T-cell (primary cell): ENCODE measurements at regions not wholly inside any gene's neighbourhood (a gene's known extent, or its start where the extent isn't known, plus 50 kb on each side); places are given as distances from the start of the nearest gene placed in this dataset.

Experiments used
- ATAC-seq, 4 experiments: fragments of 200-7000 bp in 3 of 4; fragments of 150-1000 bp in 1 of 4; cut with Tn5 transposase; replicated peaks in 1 of 4; 1 replicate in 3 of 4; 2 replicates in 1 of 4; pipeline ENCODE4 v1.10.0; 2021; ENCODE audit warnings: moderate library complexity in 3 of 4, mild to moderate bottlenecking in 2 of 4, moderate number of reproducible peaks in 1 of 4
- CTCF ChIA-PET, 2 donors: fragments of 300-600 bp; sonication (Branson Sonifier 250); formaldehyde crosslinking; loops; one replicate each; lab custom pipeline; 2022; ENCODE audit warnings: antibody characterized with exemption in 2 of 2; lab: Charles Lee
- POLR2A ChIA-PET, 2 donors: fragments of 300-600 bp; sonication (Branson Sonifier 250); formaldehyde crosslinking; loops; one replicate each; lab custom pipeline; 2022; ENCODE audit warnings: antibody characterized with exemption in 2 of 2; lab: Charles Lee
- DNase-seq, 35 experiments: peaks; one replicate each; pipeline versions ENCODE4 v3.0.0 to v3.0.0-alpha.2; 2013 to 2023
- H3K27ac ChIP-seq: one replicate; pipeline ENCODE4 v1.5.1; 2013; ENCODE audit warnings: low read length
- H3K27me3 ChIP-seq, 2 experiments: replicated peaks in 1 of 2; 1 replicate in 1 of 2; 2 replicates in 1 of 2; pipeline versions ENCODE4 v1.6.1 to v1.7.0; 2013; ENCODE audit warnings: low read length in 1 of 2, mixed read lengths in 1 of 2; ENCODE audit not compliant: control insufficient read depth in 2 of 2, insufficient read depth in 2 of 2; ENCODE audit errors: extremely low read depth in 1 of 2
- H3K36me3 ChIP-seq, 2 donors: 1 replicate in 1 of 2; 2 replicates in 1 of 2; pipeline versions ENCODE4 v1.6.1 to v1.7.0; 2013; ENCODE audit warnings: low read length in 1 of 2; ENCODE audit not compliant: control insufficient read depth in 2 of 2, insufficient read depth in 1 of 2; ENCODE audit errors: extremely low read depth in 1 of 2
- H3K4me1 ChIP-seq, 2 experiments: 1 replicate in 1 of 2; 2 replicates in 1 of 2; pipeline versions ENCODE4 v1.6.1 to v1.7.0; 2013; ENCODE audit warnings: low read length in 2 of 2, mixed read lengths in 1 of 2; ENCODE audit not compliant: insufficient read depth in 2 of 2, control insufficient read depth in 1 of 2; ENCODE audit errors: extremely low read depth in 1 of 2
- H3K4me3 ChIP-seq, 2 donors: 1 replicate in 1 of 2; 2 replicates in 1 of 2; pipeline versions ENCODE4 v1.5.1 to v1.7.0; 2013; ENCODE audit warnings: mild to moderate bottlenecking in 2 of 2, low read length in 1 of 2, moderate library complexity in 1 of 2; ENCODE audit not compliant: control insufficient read depth in 1 of 2; ENCODE audit errors: extremely low read depth in 1 of 2
- H3K9me3 ChIP-seq: 2 replicates; pipeline ENCODE4 v1.7.0; 2013
- H3K27ac Mint-ChIP-seq, 2 donors: one replicate each; pipeline ENCODE4 v1.8.0; 2020 to 2021; ENCODE audit warnings: mild to moderate bottlenecking in 2 of 2, mixed read lengths in 2 of 2
- H3K27me3 Mint-ChIP-seq, 2 donors: one replicate each; pipeline ENCODE4 v1.8.0; 2021 to 2022; ENCODE audit warnings: mixed read lengths in 2 of 2
- H3K36me3 Mint-ChIP-seq: one replicate; pipeline ENCODE4 v1.8.0; 2021; ENCODE audit warnings: mixed read lengths
- H3K4me1 Mint-ChIP-seq, 3 donors: one replicate each; pipeline ENCODE4 v1.8.0; 2020 to 2022; ENCODE audit warnings: mixed read lengths in 3 of 3, mild to moderate bottlenecking in 1 of 3
- H3K4me3 Mint-ChIP-seq, 3 donors: one replicate each; pipeline ENCODE4 v1.8.0; 2020 to 2022; ENCODE audit warnings: mild to moderate bottlenecking in 3 of 3, mixed read lengths in 3 of 3, moderate library complexity in 3 of 3
- H3K9me3 Mint-ChIP-seq, 3 donors: one replicate each; pipeline ENCODE4 v1.8.0; 2020 to 2022; ENCODE audit warnings: mixed read lengths in 3 of 3
- WGBS: methylation state at CpG from one replicate; pipeline ENCODE4 v1.1.5; 2013; ENCODE audit warnings: missing lambda C conversion rate; ENCODE audit not compliant: insufficient coverage; 5-methylcytosine and 5-hydroxymethylcytosine counted together

DNA sequence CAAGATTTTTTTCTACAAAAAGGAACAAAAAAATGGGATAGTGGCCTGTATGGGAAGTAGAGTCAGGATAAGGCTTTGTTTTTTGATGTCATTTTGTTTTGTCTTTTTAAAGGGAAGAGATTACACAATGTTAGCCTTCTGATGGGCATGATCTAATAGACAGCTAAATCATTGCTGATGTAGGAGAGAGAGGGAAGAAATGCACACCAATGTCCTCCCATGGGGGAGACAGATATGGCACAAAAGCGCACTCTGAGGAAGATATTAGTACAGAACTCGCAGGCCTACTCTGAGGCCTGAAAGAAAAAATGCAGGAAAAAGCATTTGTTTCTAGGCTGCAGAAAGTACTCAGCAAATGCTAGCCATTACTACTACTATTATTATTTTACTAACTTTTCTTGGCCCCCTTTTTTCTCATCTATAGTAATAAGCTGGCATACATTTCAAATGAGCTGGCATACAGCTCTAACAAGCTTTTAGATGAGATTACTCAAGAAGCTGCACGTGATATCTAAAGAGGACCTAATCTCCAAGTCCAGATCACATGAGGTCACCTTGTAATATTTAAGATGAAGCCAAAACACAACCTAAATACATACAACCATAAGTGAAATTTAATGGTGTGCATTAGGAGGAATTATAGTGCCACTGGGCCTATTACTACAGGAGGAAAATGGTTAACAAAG is 269.4 kb upstream of the TANK start:
- H3K27me3 Mint-ChIP-seq: no peaks in the 10 kb centered on the region
- Histone ChIP-seq H3K27me3 (no peaks in the 10 kb centered on the region), H3K27ac (no peak overlapping the region), H3K4me1 (no peaks in the 10 kb centered on the region), H3K9me3 (no peaks in the 10 kb centered on the region), H3K36me3 (no peaks in the 10 kb centered on the region), H3K4me3 (no peak overlapping the region)
- H3K4me3 Mint-ChIP-seq: no peak overlapping the region
- H3K4me1 Mint-ChIP-seq: no peaks in the 10 kb centered on the region
- DNase-seq: no peak
- ChIA-PET POLR2A (no interaction called here), CTCF (interaction anchor here in 1 of 2 donors (0.7 kb wide), 1 partner anchor 10 kb away, joined by 3 read pairs; no protein-coding TSS in a partner anchor)
- 86% methylated on average over 1 of the region's 3 CpGs for WGBS
- H3K36me3 Mint-ChIP-seq: no peaks in the 10 kb centered on the region
- no peak overlapping the region for H3K27ac Mint-ChIP-seq
- no peak for ATAC-seq
- H3K9me3 Mint-ChIP-seq: no peaks in the 10 kb centered on the region

DNA sequence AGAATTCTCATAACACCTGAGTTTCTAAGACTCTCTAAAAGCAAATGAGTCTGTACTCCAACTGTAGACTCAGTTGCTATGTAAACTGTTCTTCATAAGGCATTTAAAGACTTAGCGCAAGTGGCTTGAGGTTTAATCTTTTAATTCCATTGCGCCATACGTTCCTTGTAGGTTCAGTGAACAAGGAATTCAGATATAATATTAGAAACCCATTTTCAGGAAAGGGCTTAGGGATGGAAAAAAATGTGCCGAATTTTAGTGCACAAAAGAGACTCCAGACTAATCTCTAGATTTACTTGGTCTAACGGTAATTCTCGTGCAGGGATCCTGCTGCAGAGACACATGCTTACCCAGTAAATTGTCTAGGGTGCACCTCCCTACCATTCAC is 268.9 kb upstream of the TANK start:
- no peaks in the 10 kb centered on the region for H3K9me3 ChIP-seq
- no peak overlapping the region for H3K4me3 Mint-ChIP-seq
- POLR2A ChIA-PET: no interaction called here
- no peaks in the 10 kb centered on the region for H3K27me3 ChIP-seq
- no peak overlapping the region for H3K4me3 ChIP-seq
- no peaks in the 10 kb centered on the region for H3K9me3 Mint-ChIP-seq
- no peaks in the 10 kb centered on the region for H3K36me3 ChIP-seq
- WGBS: no CpG with 5 or more reads among the region's 6 CpGs
- no peaks in the 10 kb centered on the region for H3K4me1 Mint-ChIP-seq
- no peak overlapping the region for H3K27ac ChIP-seq
- H3K36me3 Mint-ChIP-seq: no peaks in the 10 kb centered on the region
- CTCF ChIA-PET: no interaction called here
- DNase-seq (no peak), ATAC-seq (no peak)
- H3K27me3 Mint-ChIP-seq: no peaks in the 10 kb centered on the region
- no peak overlapping the region for H3K27ac Mint-ChIP-seq
- H3K4me1 ChIP-seq: no peaks in the 10 kb centered on the region

DNA sequence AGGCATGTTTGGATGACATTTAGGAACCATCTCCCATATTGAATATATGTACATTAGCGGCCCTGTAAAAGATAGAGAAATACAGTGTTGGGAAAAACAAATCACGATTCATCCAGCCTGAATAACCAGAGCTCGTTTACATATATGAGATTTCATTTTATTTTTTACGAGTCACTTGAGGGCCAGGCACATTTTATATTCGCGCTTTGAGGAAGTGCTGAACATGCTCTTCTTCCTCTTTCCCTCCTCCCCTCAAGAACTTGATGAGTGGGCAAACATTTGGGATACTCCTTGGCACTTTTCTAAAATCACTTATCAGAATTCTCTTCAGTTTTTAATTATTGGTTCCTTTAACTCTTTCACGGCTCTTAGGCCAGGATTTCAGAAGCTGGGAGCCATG is 268.0 kb upstream of the TANK start:
- ATAC-seq: no peak
- no peak overlapping the region for H3K4me3 Mint-ChIP-seq
- Histone ChIP-seq H3K27ac (no peak overlapping the region), H3K4me1 (no peaks in the 10 kb centered on the region), H3K27me3 (no peaks in the 10 kb centered on the region), H3K9me3 (no peaks in the 10 kb centered on the region), H3K36me3 (no peaks in the 10 kb centered on the region), H3K4me3 (no peak overlapping the region)
- CTCF ChIA-PET: no interaction called here
- DNase-seq: no peak
- H3K4me1 Mint-ChIP-seq: no peaks in the 10 kb centered on the region
- H3K27me3 Mint-ChIP-seq: no peaks in the 10 kb centered on the region
- WGBS: 94% methylated on average over 3 of the region's 7 CpGs
- H3K36me3 Mint-ChIP-seq: no peaks in the 10 kb centered on the region
- POLR2A ChIA-PET: no interaction called here
- H3K27ac Mint-ChIP-seq: no peak overlapping the region
- H3K9me3 Mint-ChIP-seq: no peaks in the 10 kb centered on the region

DNA sequence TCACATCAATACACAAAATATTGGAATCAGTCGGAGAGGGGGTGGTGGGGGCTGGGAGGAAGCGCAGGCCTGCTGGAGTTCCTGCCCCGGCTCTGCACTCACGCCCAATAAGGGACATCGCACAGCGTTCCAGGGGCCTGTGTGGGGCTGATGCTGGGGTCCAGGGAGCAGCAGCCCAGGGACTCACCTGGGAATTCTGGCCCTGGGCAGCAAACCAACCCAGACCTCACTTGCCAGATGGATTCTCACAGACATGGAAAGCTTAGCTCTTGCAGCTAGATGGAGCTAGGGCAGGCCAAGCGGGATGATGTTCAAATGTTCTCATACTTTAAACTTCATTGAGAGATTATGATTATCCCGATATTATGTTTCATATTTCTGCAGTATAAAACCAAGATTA is 266.6 kb upstream of the TANK start:
- Histone ChIP-seq H3K27me3 (no peaks in the 10 kb centered on the region), H3K36me3 (no peaks in the 10 kb centered on the region), H3K27ac (no peak overlapping the region), H3K9me3 (no peaks in the 10 kb centered on the region), H3K4me3 (no peak overlapping the region), H3K4me1 (no peaks in the 10 kb centered on the region)
- Mint-ChIP-seq H3K36me3 (no peaks in the 10 kb centered on the region), H3K4me3 (no peak overlapping the region), H3K9me3 (no peaks in the 10 kb centered on the region), H3K27me3 (no peaks in the 10 kb centered on the region), H3K4me1 (no peaks in the 10 kb centered on the region), H3K27ac (no peak overlapping the region)
- no peak for ATAC-seq
- ChIA-PET POLR2A (no interaction called here), CTCF (interaction anchor here in 1 of 2 donors (1.2 kb wide), 1 partner anchor 62 kb away, joined by 3 read pairs; no protein-coding TSS in a partner anchor)
- no peak for DNase-seq
- WGBS: 84% methylated on average over 5 of the region's 8 CpGs

DNA sequence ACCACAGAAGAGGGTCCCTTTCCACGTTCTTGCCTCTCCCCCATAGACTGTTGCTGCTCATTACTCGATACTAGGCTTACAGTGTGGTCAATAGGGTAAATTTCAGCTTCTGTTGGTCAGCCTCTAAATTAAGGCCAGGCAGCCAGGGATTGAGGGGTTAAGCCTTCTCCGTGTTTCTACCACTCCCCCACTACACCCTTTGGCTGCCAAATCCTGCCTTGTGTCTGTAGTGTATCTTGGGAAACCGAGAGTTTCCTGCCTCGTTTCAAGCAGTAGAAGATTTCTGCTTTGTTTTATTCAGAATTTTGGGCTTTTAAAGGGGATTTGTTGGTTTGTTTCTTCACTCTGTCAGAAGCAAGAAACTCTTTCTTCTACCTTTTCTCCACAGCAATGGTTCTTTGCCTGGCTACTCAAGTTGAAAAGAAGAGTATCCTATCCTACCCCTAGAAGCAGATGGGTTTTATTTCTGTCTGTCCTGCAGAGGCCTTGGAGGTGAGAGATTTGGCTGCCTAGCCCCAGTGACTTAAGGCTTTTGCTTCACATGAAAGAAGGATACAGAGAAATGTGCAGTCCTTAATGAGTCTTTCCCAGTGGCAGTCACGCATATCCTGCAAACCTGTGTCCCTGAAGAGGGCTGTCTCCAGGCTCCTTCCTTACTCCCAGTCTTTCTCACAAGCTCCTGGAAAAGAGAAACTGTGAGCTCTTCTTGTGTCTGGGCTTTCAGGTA is 261.5 kb upstream of the TANK start:
- no CpG with 5 or more reads among the region's 6 CpGs for WGBS
- Mint-ChIP-seq H3K9me3 (no peaks in the 10 kb centered on the region), H3K27ac (no peak overlapping the region), H3K4me3 (no peak overlapping the region), H3K27me3 (peaks cover 5% of the 10 kb centered on the region in 2 donors), H3K36me3 (no peaks in the 10 kb centered on the region), H3K4me1 (no peaks in the 10 kb centered on the region)
- Histone ChIP-seq H3K4me1 (no peaks in the 10 kb centered on the region), H3K9me3 (no peaks in the 10 kb centered on the region), H3K4me3 (no peak overlapping the region), H3K36me3 (no peaks in the 10 kb centered on the region), H3K27ac (no peak overlapping the region), H3K27me3 (no peaks in the 10 kb centered on the region)
- POLR2A ChIA-PET: no interaction called here
- DNase-seq (no peak), ATAC-seq (no peak)
- CTCF ChIA-PET: no interaction called here

DNA sequence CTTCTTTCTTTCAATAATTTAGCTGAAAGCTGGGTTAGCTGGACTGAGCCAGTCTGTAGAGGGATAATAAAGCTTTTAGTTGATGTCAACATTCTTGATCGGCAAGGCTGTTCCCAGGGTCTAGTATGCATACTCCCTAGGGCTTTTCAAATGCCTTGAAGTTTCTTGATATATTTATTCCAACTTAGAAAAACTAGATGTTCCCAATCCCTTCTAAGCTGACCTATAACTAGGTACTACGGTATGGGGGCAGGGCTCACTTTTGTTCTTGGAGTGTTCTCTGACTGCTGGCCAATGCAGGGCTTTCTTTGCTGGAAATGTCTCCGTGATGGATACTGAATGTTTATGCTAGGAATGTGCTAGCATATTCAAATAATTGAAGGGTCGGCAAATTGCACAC is 258.6 kb upstream of the TANK start:
- ATAC-seq (no peak), DNase-seq (no peak)
- H3K27me3 Mint-ChIP-seq: peaks cover 5% of the 10 kb centered on the region in 2 donors
- H3K4me1 Mint-ChIP-seq: no peaks in the 10 kb centered on the region
- H3K36me3 Mint-ChIP-seq: no peaks in the 10 kb centered on the region
- Histone ChIP-seq H3K4me3 (no peak overlapping the region), H3K9me3 (no peaks in the 10 kb centered on the region), H3K27me3 (no peaks in the 10 kb centered on the region), H3K4me1 (no peaks in the 10 kb centered on the region), H3K36me3 (no peaks in the 10 kb centered on the region), H3K27ac (no peak overlapping the region)
- POLR2A ChIA-PET: no interaction called here
- CTCF ChIA-PET: interaction anchor here in 1 of 2 donors (0.6 kb wide), 1 partner anchor 11 kb away, joined by 3 read pairs; no protein-coding TSS in a partner anchor
- H3K4me3 Mint-ChIP-seq: no peak overlapping the region
- H3K27ac Mint-ChIP-seq: no peak overlapping the region
- no CpG with 5 or more reads among the region's 4 CpGs for WGBS
- no peaks in the 10 kb centered on the region for H3K9me3 Mint-ChIP-seq
